Calu3 (cell line): ENCODE measurements at regions not wholly inside any gene's neighbourhood (a gene's known extent, or its start where the extent isn't known, plus 50 kb on each side); places are given as distances from the start of the nearest gene placed in this dataset.

Source experiments
- BruUV-seq: library from RNA; stranded (reverse); fragments of 400-500 nt; replicated peaks from 2 replicates; lab custom pipeline; 2021; lab: Mats Ljungman, UMichigan
- CTCF ChIA-PET: fragments of 300-600 bp; sonication (Branson Sonifier 250); formaldehyde crosslinking; loops from one replicate; lab custom pipeline; 2022; ENCODE audit warnings: antibody characterized with exemption; lab: Charles Lee
- DNase-seq: peaks from one replicate; pipeline ENCODE4 v3.0.0; 2022
- H3K27ac Mint-ChIP-seq: one replicate; pipeline ENCODE4 v1.8.0; 2022; ENCODE audit warnings: mixed read lengths; ENCODE audit not compliant: unreplicated experiment
- H3K27me3 Mint-ChIP-seq: one replicate; pipeline ENCODE4 v1.8.0; 2022; ENCODE audit warnings: mixed read lengths; ENCODE audit not compliant: unreplicated experiment
- H3K36me3 Mint-ChIP-seq: one replicate; pipeline ENCODE4 v1.8.0; 2022; ENCODE audit warnings: mild to moderate bottlenecking, moderate library complexity, mixed read lengths; ENCODE audit not compliant: insufficient read depth, unreplicated experiment
- H3K4me1 Mint-ChIP-seq: one replicate; pipeline ENCODE4 v1.8.0; 2022; ENCODE audit warnings: mild to moderate bottlenecking, low read depth, mixed read lengths; ENCODE audit not compliant: unreplicated experiment
- H3K4me3 Mint-ChIP-seq: one replicate; pipeline ENCODE4 v1.8.0; 2022; ENCODE audit warnings: mild to moderate bottlenecking, low read depth, moderate library complexity, mixed read lengths; ENCODE audit not compliant: unreplicated experiment
- H3K9me3 Mint-ChIP-seq: one replicate; pipeline ENCODE4 v1.8.0; 2022; ENCODE audit warnings: low read depth, mixed read lengths; ENCODE audit not compliant: unreplicated experiment
- CTCF ChIP-seq: fragments of 200-600 bp; IDR thresholded peaks from one replicate; pipeline ENCODE4 v1.8.0; 2022; ENCODE audit warnings: antibody characterized with exemption; ENCODE audit not compliant: unreplicated experiment
- intact Hi-C: fragments of 100-400 bp; cut with micrococcal nuclease; formaldehyde crosslinking; loops from one replicate; pipeline ENCODE4 v1.10.0; 2022; ENCODE audit not compliant: unreplicated experiment

DNA sequence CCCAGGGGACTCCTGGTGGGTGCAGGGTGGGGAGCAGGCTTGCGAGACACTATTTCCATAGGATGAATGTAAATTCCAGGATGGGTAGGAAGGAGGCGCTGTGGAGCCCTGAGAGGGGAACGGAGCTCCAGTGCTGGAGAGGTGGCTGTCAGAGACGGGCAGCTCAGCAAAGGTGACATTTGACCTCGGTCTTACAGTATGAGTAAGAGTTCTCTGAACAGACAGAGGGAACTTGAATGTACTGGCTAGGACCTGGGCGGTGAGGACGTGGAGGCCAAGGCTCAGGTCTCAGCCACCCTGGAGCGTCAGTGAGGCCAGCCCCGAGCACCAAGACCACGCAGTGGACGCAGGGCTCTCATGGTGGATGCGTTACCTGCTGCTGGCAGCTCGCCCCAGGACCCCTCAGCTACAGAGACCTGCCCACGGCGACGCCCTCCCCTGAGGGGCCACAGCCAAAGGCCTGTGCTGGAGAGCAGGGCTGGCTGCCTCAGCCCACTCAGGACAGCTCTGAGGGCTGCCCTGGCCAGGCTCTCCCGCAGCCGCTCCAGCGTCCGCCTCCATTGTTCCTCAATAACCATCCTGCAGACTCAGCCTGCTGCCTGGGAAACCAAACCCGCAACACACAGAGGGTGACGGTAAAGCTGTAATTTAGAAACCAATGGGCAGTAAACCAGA is 65.9 kb upstream of the TNRC6C start:
- CTCF ChIA-PET, result interaction anchor here (0.9 kb wide), 1 partner anchor 16 kb away, joined by 3 read pairs; no protein-coding TSS in a partner anchor

GRCh38 chr17:77893144-77894044 is 65.1 kb upstream of the TNRC6C start:
- TF ChIP-seq CTCF, result no peak
- Mint-ChIP-seq H3K27ac (no peak overlapping the region), H3K36me3 (peaks cover 3% of the 10 kb centered on the region), H3K9me3 (no peaks in the 10 kb centered on the region), H3K4me1 (no peaks in the 10 kb centered on the region), H3K27me3 (peaks cover 83% of the 10 kb centered on the region), H3K4me3 (no peak overlapping the region)
- DNase-seq, result no peak
- CTCF ChIA-PET, result interaction anchor here (0.9 kb wide), 1 partner anchor 15 kb away, joined by 3 read pairs; no protein-coding TSS in a partner anchor
- intact Hi-C loops, result no loop called here
- BruUV-seq, result no TSS peak

More for the DNA sequence above, 65.9 kb upstream of the TNRC6C start:
- no peak for TF ChIP-seq CTCF
- no TSS peak for BruUV-seq
- intact Hi-C loops, result no loop called here
- peaks cover 3% of the 10 kb centered on the region for H3K36me3 Mint-ChIP-seq
- H3K4me3 Mint-ChIP-seq, result no peak overlapping the region
- no peaks in the 10 kb centered on the region for H3K9me3 Mint-ChIP-seq
- peak; percentile 21 for DNase-seq
- H3K27ac Mint-ChIP-seq, result no peak overlapping the region
- H3K4me1 Mint-ChIP-seq, result peaks cover under 1% of the 10 kb centered on the region
- H3K27me3 Mint-ChIP-seq, result peaks cover 84% of the 10 kb centered on the region

DNA sequence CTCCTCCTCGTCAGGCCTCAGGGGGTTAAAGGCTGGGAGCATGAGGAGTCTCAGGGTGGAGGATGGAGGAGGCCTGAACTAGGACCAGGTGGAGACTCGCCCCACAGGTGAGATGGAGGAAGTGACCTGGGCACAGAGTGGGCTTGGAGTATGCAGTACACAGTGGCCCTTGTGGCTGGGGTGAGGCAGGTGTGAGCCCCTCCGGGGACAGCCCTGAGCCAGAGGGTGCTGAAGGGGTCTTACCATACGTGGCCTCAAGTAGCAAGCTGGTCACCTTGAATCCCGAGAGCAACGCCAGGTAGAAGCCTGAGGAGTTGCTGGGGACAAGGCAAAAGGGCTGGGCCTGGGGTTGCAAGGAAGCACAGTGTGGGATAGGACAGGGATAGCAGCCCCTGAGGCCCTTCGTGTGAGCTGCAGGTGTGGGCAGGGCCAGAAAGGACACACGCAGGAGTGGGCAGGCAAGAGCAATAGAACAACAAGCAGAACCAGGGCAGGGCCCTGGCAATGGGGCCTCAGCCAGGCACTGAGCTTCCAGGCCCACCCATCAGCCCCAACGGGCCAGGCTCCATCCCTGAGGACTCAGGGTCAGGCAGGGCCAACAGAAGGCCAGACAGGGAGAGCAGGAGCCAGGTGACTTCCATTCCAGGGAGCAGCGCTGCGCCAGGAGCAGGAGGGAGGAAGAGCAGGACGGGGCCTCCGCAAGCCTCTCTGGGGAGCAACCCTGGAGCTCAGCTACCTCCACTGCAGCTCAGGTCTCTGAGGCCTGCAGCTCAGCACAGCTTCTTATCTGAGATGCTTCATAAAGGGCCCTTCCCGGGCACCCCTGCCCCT is 64.2 kb upstream of the TNRC6C start:
- CTCF ChIA-PET, result interaction anchor here (0.7 kb wide), 1 partner anchor 423 kb away, joined by 3 read pairs; no protein-coding TSS in a partner anchor

More for the DNA sequence above, 64.2 kb upstream of the TNRC6C start:
- TF ChIP-seq CTCF, result no peak
- Mint-ChIP-seq H3K4me3 (no peak overlapping the region), H3K27ac (no peak overlapping the region), H3K4me1 (no peaks in the 10 kb centered on the region), H3K27me3 (peaks cover 83% of the 10 kb centered on the region), H3K9me3 (no peaks in the 10 kb centered on the region), H3K36me3 (peaks cover 3% of the 10 kb centered on the region)
- intact Hi-C loops, result no loop called here
- DNase-seq, result no peak
- no TSS peak for BruUV-seq
